GM10266 (cell line): ENCODE measurements at regions not wholly inside any gene's neighbourhood (a gene's known extent, or its start where the extent isn't known, plus 50 kb on each side); places are given as distances from the start of the nearest gene placed in this dataset.

ENCODE experiments used
- DNase-seq: peaks from one replicate; pipeline ENCODE4 v3.0.0; 2012; ENCODE audit errors: extremely low spot score
- CTCF ChIP-seq: IDR thresholded peaks from 2 replicates; pipeline ENCODE4 v1.5.1; 2012; ENCODE audit warnings: mild to moderate bottlenecking, low read depth; ENCODE audit not compliant: control insufficient read depth, insufficient read depth; ENCODE audit errors: missing control alignments

GRCh38 chr5:165920655-165921054, 2370.8 kb upstream of the WWC1 start:
- no peak for DNase-seq
- TF ChIP-seq CTCF, result no peak

DNA sequence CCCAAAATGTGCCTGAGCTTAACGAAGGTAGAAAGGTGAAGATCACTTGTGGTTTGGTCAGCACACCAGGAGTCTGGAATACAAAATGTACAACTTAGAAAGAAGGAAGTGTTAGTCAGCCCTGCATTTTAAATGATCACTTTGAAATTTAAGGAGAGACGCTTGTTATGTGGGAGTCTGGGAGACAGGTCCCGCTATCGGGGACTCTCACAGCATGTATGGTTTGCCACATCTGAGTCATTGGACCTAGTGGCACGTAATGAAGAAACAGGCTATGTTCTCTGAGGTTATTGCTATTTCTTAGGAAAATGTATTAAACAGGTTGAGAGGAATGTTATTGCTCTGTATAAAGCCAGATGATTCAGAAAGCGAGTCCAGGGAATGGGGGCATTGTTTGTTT, 2362.5 kb upstream of the WWC1 start:
- no peak for TF ChIP-seq CTCF
- no peak for DNase-seq

DNA sequence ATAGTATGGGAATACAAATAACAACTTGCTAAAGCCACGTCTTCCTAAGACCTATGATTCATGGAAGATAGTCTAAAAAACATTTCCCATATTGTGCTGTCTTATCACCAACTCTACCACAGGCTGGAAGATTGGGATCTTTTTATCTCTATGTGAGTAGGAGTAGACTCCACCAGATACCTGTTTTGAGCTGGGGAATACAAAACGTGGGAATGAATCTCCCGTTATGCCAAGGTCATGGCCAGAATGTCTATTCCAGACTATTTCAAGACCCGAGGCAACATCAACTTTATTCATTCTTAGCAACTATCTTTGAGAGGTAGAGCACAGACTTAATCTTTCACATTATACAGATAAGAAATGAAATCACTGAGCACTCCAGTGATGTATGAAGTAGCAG, 2350.9 kb upstream of the WWC1 start:
- TF ChIP-seq CTCF, result no peak
- no peak for DNase-seq

DNA sequence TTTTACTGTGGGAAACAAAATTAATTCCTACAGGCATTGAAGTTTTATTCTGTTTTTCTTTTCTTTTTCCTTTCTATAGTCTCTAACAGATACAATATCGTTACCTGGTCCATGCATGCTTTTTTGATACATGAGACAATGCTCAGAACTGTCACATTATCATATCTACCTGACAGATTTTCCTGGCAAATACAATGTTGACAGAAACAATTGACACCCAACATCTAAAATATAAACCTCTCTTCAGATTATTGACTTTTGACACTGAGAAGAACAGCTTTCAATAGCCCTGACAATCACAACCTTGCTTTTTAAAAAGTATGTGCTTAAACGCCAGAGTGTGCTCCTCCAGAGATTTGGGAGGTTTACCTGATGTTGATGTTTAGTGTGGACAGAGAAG, 2334.6 kb upstream of the WWC1 start:
- TF ChIP-seq CTCF, result no peak
- no peak for DNase-seq

DNA sequence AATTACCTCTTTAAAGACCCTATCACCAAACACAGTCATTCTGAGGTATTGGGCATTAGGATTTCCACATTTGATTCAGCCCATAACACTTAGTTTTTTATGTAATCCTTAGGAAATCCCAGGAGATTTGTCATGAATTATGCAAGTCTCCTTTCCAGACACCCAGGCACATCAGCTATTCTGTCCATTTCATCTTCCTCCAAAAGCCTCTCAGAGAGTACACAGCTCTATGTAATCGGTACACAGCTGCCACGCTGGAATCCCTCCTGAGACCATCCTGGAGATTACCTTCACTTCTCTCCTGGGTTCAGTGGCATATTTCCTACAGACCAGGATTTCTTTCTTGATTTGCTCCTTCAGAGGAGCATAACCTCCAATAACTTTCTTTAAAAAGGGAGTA, 2309.8 kb upstream of the WWC1 start:
- DNase-seq, result no peak
- no peak for TF ChIP-seq CTCF

DNA sequence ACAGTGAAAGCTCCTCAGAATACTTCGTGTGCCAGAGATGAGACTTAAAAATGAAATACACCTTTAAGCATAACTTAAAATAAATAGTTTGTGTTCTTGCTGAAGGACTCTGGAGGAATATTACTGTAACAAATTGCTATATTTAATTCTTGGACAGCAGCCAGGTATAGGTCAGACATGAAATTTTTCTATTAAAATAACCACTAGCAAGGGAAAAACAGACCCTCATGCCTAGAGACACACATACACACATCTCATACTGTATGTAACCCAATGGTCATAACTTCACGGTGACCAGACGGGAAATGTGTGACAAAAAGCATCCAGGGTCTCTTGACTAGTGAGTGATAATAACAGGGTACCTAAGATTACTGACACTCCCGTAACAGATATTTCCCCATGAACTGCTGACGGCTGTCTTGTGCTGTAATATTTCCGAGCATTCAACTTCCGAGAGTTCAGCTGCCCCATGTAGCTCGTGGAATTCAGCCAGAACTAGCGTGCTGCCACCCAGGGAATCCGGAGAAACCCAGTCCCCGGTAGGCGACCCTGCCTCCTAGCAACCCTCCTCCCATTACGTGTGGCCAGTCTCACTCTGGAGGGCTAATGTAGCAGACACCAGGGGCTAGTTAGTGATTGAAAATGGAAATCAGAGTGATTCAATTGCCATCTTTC, 2295.1 kb upstream of the WWC1 start:
- DNase-seq, result no peak
- TF ChIP-seq CTCF, result no peak

- no peak for DNase-seq
- no peak for TF ChIP-seq CTCF
Observed at GRCh38 chr5:165999693-166000320, 2291.6 kb upstream of the WWC1 start.
